Upper lobe of left lung (tissue), 6 donors: ENCODE measurements at regions not wholly inside any gene's neighbourhood (a gene's known extent, or its start where the extent isn't known, plus 50 kb on each side); places are given as distances from the start of the nearest gene placed in this dataset.

Source experiments
- ATAC-seq, 2 donors: fragments of 200-7000 bp; cut with Tn5 transposase; one replicate each; pipeline ENCODE4 v1.9.1; 2022; ENCODE audit warnings: mild to moderate bottlenecking in 2 of 2, moderate library complexity in 2 of 2; ENCODE audit not compliant: low FRiP score in 2 of 2
- DNase-seq, 2 donors: peaks; one replicate each; pipeline ENCODE4 v3.0.0-alpha.2; 2019 to 2020
- H3K27ac ChIP-seq, 4 donors: fragments of 200-600 bp; sonication (generic); one replicate each; pipeline ENCODE4 v1.5.1; 2016 to 2019
- H3K27me3 ChIP-seq, 4 donors: fragments of 200-600 bp; sonication (generic); one replicate each; pipeline ENCODE4 v1.5.1; 2017 to 2019
- H3K36me3 ChIP-seq, 4 donors: fragments of 200-600 bp; sonication (generic); one replicate each; pipeline ENCODE4 v1.5.1; 2016 to 2019
- H3K4me1 ChIP-seq, 4 donors: fragments of 200-600 bp; sonication (generic); one replicate each; pipeline ENCODE4 v1.5.1; 2018 to 2019
- H3K4me3 ChIP-seq, 4 donors: fragments of 200-600 bp; sonication (generic); one replicate each; pipeline ENCODE4 v1.5.1; 2017 to 2019; ENCODE audit warnings: mild to moderate bottlenecking in 2 of 4, moderate library complexity in 1 of 4
- H3K9me3 ChIP-seq, 4 donors: fragments of 200-600 bp; sonication (generic); one replicate each; pipeline ENCODE4 v1.5.1; 2018 to 2019
- EP300 ChIP-seq, 4 donors: sonication (generic); formaldehyde crosslinking; IDR thresholded peaks; one replicate each; pipeline ENCODE4 v1.5.1; 2017; ENCODE audit warnings: antibody characterized with exemption in 4 of 4, control low read depth in 2 of 4
- POLR2A ChIP-seq, 4 donors: fragments of 450-650 bp; IDR thresholded peaks; one replicate each; pipeline ENCODE4 v1.5.1; 2016 to 2017; ENCODE audit warnings: antibody characterized with exemption in 4 of 4, mild to moderate bottlenecking in 2 of 4
- POLR2AphosphoS5 ChIP-seq, 2 donors: sonication (generic); formaldehyde crosslinking; IDR thresholded peaks; one replicate each; pipeline ENCODE4 v1.5.1; 2017; ENCODE audit warnings: antibody characterized with exemption in 2 of 2
- WGBS, 2 donors: methylation state at CpG; one replicate each; pipeline ENCODE4 v1.1.5; 2017 to 2018; 5-methylcytosine and 5-hydroxymethylcytosine counted together
- TF ChIP-seq, protein P1 (sequence below), 6 experiments: fragments of 450-650 bp in 4 of 6; fragments of 200-600 bp in 2 of 6; sonication (generic) in 2 of 6; IDR thresholded peaks; one replicate each; pipeline ENCODE4 v1.5.1; 2016 to 2019; ENCODE audit warnings: antibody characterized with exemption in 6 of 6
- donor health status: DM: no; HTN: no; CAD: no; lungs with moderate emphysema.
- donor health status: DM: no; HTN: yes; CAD: no; lungs with severe emphysema.

DNA sequence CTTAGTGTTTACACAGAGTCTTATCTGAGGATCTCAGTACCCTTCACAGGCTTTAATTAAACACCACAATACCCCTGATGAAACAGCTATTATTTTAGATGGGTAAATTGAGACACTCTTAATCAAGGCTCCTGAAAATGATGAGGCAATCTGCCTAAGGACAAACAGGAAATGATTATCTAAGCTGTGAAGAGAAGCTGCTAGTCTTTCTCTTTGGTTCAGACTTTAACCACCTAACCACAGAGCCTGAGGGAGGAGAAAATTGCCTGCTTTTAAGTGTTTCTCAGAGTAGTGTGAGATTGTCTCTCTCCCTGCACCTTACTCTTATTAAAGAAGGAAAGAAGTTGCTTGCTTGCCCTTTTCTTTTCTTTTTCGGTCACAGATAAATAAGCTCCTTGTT is 364.3 kb upstream of the ADAMTS9 start:
- WGBS, 2 donors = 64 to 89% methylated on average over 1 of the region's 1 CpG
- ATAC-seq = no peak
- no peak for DNase-seq
- Histone ChIP-seq H3K4me1 (no peaks in the 10 kb centered on the region), H3K4me3 (no peak overlapping the region), H3K36me3 (no peaks in the 10 kb centered on the region), H3K27ac (no peak overlapping the region), H3K27me3 (no peaks in the 10 kb centered on the region), H3K9me3 (peaks cover 0 to under 1% (median 0%) of the 10 kb centered on the region in 4 donors)
- TF ChIP-seq, protein P1, sequence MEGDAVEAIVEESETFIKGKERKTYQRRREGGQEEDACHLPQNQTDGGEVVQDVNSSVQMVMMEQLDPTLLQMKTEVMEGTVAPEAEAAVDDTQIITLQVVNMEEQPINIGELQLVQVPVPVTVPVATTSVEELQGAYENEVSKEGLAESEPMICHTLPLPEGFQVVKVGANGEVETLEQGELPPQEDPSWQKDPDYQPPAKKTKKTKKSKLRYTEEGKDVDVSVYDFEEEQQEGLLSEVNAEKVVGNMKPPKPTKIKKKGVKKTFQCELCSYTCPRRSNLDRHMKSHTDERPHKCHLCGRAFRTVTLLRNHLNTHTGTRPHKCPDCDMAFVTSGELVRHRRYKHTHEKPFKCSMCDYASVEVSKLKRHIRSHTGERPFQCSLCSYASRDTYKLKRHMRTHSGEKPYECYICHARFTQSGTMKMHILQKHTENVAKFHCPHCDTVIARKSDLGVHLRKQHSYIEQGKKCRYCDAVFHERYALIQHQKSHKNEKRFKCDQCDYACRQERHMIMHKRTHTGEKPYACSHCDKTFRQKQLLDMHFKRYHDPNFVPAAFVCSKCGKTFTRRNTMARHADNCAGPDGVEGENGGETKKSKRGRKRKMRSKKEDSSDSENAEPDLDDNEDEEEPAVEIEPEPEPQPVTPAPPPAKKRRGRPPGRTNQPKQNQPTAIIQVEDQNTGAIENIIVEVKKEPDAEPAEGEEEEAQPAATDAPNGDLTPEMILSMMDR (IDR thresholded peaks at IDR 0.05) = no peak
- TF ChIP-seq POLR2A (IDR thresholded peaks at IDR 0.05) (no peak), EP300 (IDR thresholded peaks at IDR 0.05) (no peak), POLR2AphosphoS5 (IDR thresholded peaks at IDR 0.05) (no peak)

GRCh38 chr3:65048151-65048550 is 360.4 kb upstream of the ADAMTS9 start:
- WGBS, 2 donors = 100% methylated on average over 1 of the region's 1 CpG
- TF ChIP-seq POLR2A (IDR thresholded peaks at IDR 0.05) = no peak
- no peak for TF ChIP-seq POLR2AphosphoS5 (IDR thresholded peaks at IDR 0.05)
- Histone ChIP-seq H3K27me3 (no peaks in the 10 kb centered on the region), H3K4me3 (no peak overlapping the region), H3K4me1 (no peaks in the 10 kb centered on the region), H3K9me3 (peaks cover 0 to 4% (median 2%) of the 10 kb centered on the region in 4 donors), H3K36me3 (no peaks in the 10 kb centered on the region), H3K27ac (no peak overlapping the region)
- DNase-seq (no peak), ATAC-seq (no peak)

GRCh38 chr3:65045138-65045537 is 357.3 kb upstream of the ADAMTS9 start:
- no peak for TF ChIP-seq POLR2AphosphoS5 (IDR thresholded peaks at IDR 0.05)
- TF ChIP-seq POLR2A (IDR thresholded peaks at IDR 0.05) = no peak
- no peak for TF ChIP-seq EP300 (IDR thresholded peaks at IDR 0.05)
- TF ChIP-seq, protein P1 (IDR thresholded peaks at IDR 0.05) = no peak
- no peaks in the 10 kb centered on the region for H3K36me3 ChIP-seq
- H3K27ac ChIP-seq = no peak overlapping the region
- DNase-seq = no peak
- H3K9me3 ChIP-seq = peaks cover 0 to 4% (median 2%) of the 10 kb centered on the region in 4 donors
- H3K27me3 ChIP-seq = no peaks in the 10 kb centered on the region
- H3K4me1 ChIP-seq = no peaks in the 10 kb centered on the region
- whole genome bisulfite sequencing, 2 donors = 64 to 72% methylated on average over 1 of the region's 1 CpG
- ATAC-seq = no peak
- H3K4me3 ChIP-seq = no peak overlapping the region

DNA sequence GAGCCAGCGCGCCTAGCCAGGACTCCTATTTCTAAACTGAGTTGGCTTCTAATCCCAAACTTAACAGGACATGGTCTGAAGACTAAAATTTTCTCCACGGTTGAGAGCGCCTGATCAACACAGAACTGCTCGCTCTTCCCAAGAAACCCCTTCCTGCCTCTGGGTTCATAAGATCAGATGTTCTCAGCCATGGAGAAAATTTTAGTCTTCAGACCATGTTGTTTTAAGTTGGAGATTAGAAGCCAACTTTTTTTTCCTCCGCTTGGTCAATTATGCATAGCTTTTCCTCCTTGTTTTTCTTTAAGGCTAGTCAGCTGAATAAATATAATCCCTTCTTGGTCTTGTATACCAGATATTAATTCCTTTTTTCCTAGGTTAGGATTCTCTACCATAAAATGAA is 356.6 kb upstream of the ADAMTS9 start:
- H3K27me3 ChIP-seq = no peaks in the 10 kb centered on the region
- ATAC-seq = no peak
- H3K27ac ChIP-seq = no peak overlapping the region
- H3K36me3 ChIP-seq = no peaks in the 10 kb centered on the region
- WGBS, 2 donors = 99% methylated on average over 6 of the region's 6 CpGs
- H3K4me3 ChIP-seq = no peak overlapping the region
- no peaks in the 10 kb centered on the region for H3K4me1 ChIP-seq
- TF ChIP-seq POLR2A (IDR thresholded peaks at IDR 0.05) (no peak), POLR2AphosphoS5 (IDR thresholded peaks at IDR 0.05) (no peak), EP300 (IDR thresholded peaks at IDR 0.05) (no peak)
- TF ChIP-seq, protein P1 (IDR thresholded peaks at IDR 0.05) = no peak
- DNase-seq = no peak
- H3K9me3 ChIP-seq = peaks cover 0 to 4% (median 2%) of the 10 kb centered on the region in 4 donors

DNA sequence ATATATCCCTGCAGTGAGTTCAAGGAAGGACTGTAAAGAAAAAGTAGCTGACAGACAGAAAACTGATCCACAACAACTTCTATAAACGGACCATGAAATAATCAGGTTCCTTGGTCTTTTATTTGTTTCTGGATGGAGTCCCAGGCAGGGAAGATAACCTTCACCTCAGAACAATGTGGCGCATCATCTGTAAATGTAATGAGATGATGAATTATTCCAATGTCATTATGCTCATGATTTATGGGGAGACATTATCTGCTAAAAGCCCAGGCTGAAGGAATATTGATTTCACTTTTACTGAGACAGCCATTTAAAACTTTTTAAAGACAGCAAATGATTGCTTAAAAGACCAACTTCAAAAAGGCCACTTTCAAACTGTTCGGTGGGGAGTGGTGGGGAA is 354.9 kb upstream of the ADAMTS9 start:
- TF ChIP-seq, protein P1 (IDR thresholded peaks at IDR 0.05) = no peak
- TF ChIP-seq EP300 (IDR thresholded peaks at IDR 0.05) = no peak
- no peak for TF ChIP-seq POLR2A (IDR thresholded peaks at IDR 0.05)
- TF ChIP-seq POLR2AphosphoS5 (IDR thresholded peaks at IDR 0.05) = no peak
- 70 to 80% methylated on average over 3 of the region's 3 CpGs for WGBS, 2 donors
- Histone ChIP-seq H3K4me3 (no peak overlapping the region), H3K9me3 (peaks cover 0 to 4% (median 2%) of the 10 kb centered on the region in 4 donors), H3K27me3 (no peaks in the 10 kb centered on the region), H3K27ac (no peak overlapping the region), H3K4me1 (no peaks in the 10 kb centered on the region), H3K36me3 (no peaks in the 10 kb centered on the region)
- DNase-seq (no peak), ATAC-seq (no peak)
